ENCODE measurements at regions not wholly inside any gene's neighbourhood (a gene's known extent, or its start where the extent isn't known, plus 50 kb on each side); places are given as distances from the start of the nearest gene placed in this dataset.

- no peak for TF ChIP-seq ZNF699 (CRISPR knock-in tag; IDR thresholded peaks at IDR 0.05; ENCODE audit: insufficient replicate concordance)
Observed at GRCh38 chr15:94047566-94047965, 183.8 kb upstream of the MCTP2 start (continued).

- no peak overlapping the region for H3K4me2 ChIP-seq (ENCODE audit: insufficient read depth, low read length)
- in situ Hi-C loops (cut with MboI) (no loop called here), intact Hi-C loops (cut with micrococcal nuclease) (no loop called here)
- H3K9ac ChIP-seq (ENCODE audit: insufficient read depth in 1 of 2, low read depth in 2 of 2, low read length in 2 of 2) = no peak overlapping the region
- POLR2A ChIA-PET = no interaction called here
- no peak for TF ChIP-seq GATAD2B (IDR thresholded peaks at IDR 0.05; ENCODE audit: borderline replicate concordance)
- no peak for TF ChIP-seq ZFP36 (IDR thresholded peaks at IDR 0.05; ENCODE audit: low read depth, low read length, partially characterized antibody)
- TF ChIP-seq ZNF57 (CRISPR knock-in tag; IDR thresholded peaks at IDR 0.05) = no peak
- TF ChIP-seq MEF2D (tag; conservative IDR thresholded peaks at IDR 0.05; ENCODE audit: low read depth) = no peak
- TF ChIP-seq PRDM10 (IDR thresholded peaks at IDR 0.05; ENCODE audit: partially characterized antibody) = no peak
- CTCF ChIA-PET (ENCODE audit: low intra/inter-chr PET ratio) = no interaction called here
- H3K27me3 ChIP-seq (ENCODE audit: control insufficient read depth in 2 of 2, insufficient read depth in 2 of 2, low read length in 2 of 2) = no peaks in the 10 kb centered on the region
- no peaks in the 10 kb centered on the region for H3K9me1 ChIP-seq (ENCODE audit: control insufficient read depth, insufficient read depth, low read length)
- H3K4me3 ChIP-seq = no peak overlapping the region
- no peak for ATAC-seq
- H3K4me1 ChIP-seq (replicated peaks in 1 of 2; ENCODE audit: control insufficient read depth in 2 of 2, insufficient read depth in 2 of 2, low read length in 2 of 2) = no peaks in the 10 kb centered on the region
- H4K20me1 ChIP-seq (replicated peaks; ENCODE audit: control insufficient read depth, insufficient read depth, low read length) = no peaks in the 10 kb centered on the region
- 6% methylated on average over 9 of the region's 9 CpGs for WGBS (ENCODE audit: insufficient coverage, low coverage, missing lambda C conversion rate)
- no peaks in the 10 kb centered on the region for H3K36me3 ChIP-seq (ENCODE audit: control insufficient read depth, insufficient read depth, low read length)
- no peak overlapping the region for H2AFZ ChIP-seq (ENCODE audit: low read depth, low read length)
- no TSS peak for BruUV-seq (replicated peaks)
- DNase-seq (ENCODE audit: extremely low read depth in 1 of 4, low spot score in 3 of 4) = no peak
- no peak overlapping the region for H3K27ac ChIP-seq (ENCODE audit: extremely low read depth, low read depth, low read length)
- no peaks in the 10 kb centered on the region for H3K9me3 ChIP-seq (replicated peaks; ENCODE audit: control insufficient read depth, insufficient read depth, low read depth, low read length)
- no peaks in the 10 kb centered on the region for H3K79me2 ChIP-seq (ENCODE audit: control insufficient read depth, insufficient read depth, low read length)
- FAIRE-seq = no peak
Observed at GRCh38 chr15:94042180-94042928, 189.0 kb upstream of the MCTP2 start.

Measured in K562 (cell line).